ENCODE measurements at regions not wholly inside any gene's neighbourhood (a gene's known extent, or its start where the extent isn't known, plus 50 kb on each side); places are given as distances from the start of the nearest gene placed in this dataset.
"Not testable (repeated sequence)": the region's sequence is repeated elsewhere in the genome, so short reads cannot be mapped to it uniquely, and the experiment has no call there.

- DNase-seq (ENCODE audit: low read depth), result no peak
Observed at GRCh38 chr12:75674393-75674792, 163.0 kb upstream of the KRR1 start.

GRCh38 chr12:75672200-75672599 lies 160.8 kb upstream of the KRR1 start:
- no peak for DNase-seq (ENCODE audit: low read depth)

GRCh38 chr12:75670216-75670615 lies 158.8 kb upstream of the KRR1 start:
- DNase-seq (ENCODE audit: low read depth), result no peak

- DNase-seq (ENCODE audit: low read depth), result peak; percentile 57
Observed at GRCh38 chr12:75666939-75667334, 155.5 kb upstream of the KRR1 start.

GRCh38 chr12:75666126-75666938 lies 154.9 kb upstream of the KRR1 start:
- DNase-seq (ENCODE audit: low read depth), result peak; percentile 59

GRCh38 chr12:75665216-75665615 lies 153.8 kb upstream of the KRR1 start:
- peak; percentile 58 for DNase-seq (ENCODE audit: low read depth)

- DNase-seq (ENCODE audit: low read depth), result no peak
Observed at GRCh38 chr12:75662511-75663159, 151.2 kb upstream of the KRR1 start.

- DNase-seq (ENCODE audit: low read depth), result no peak
Observed at GRCh38 chr12:75661908-75662307, 150.5 kb upstream of the KRR1 start.

- DNase-seq (ENCODE audit: low read depth), result peak; percentile 88
Observed at GRCh38 chr12:75660805-75661404, 149.5 kb upstream of the KRR1 start.

- peak; percentile 71 for DNase-seq (ENCODE audit: low read depth)
Observed at GRCh38 chr12:75660107-75660530, 148.7 kb upstream of the KRR1 start.

- DNase-seq (ENCODE audit: low read depth), result peak; percentile 72
Observed at GRCh38 chr12:75658901-75659823, 147.8 kb upstream of the KRR1 start.

- no peak for DNase-seq (ENCODE audit: low read depth)
Observed at GRCh38 chr12:75658286-75658685, 146.9 kb upstream of the KRR1 start.

- DNase-seq (ENCODE audit: low read depth), result no peak
Observed at GRCh38 chr12:75657831-75658230, 146.4 kb upstream of the KRR1 start.

- not testable (repeated sequence) for DNase-seq (ENCODE audit: low read depth)
Observed at GRCh38 chr12:75657354-75657753, 145.9 kb upstream of the KRR1 start.

- peak; percentile 90 for DNase-seq (ENCODE audit: low read depth)
Observed at GRCh38 chr12:75656648-75657047, 145.2 kb upstream of the KRR1 start.

- no peak for DNase-seq (ENCODE audit: low read depth)
Observed at GRCh38 chr12:75656210-75656609, 144.8 kb upstream of the KRR1 start.

GRCh38 chr12:75655315-75655806 lies 144.0 kb upstream of the KRR1 start:
- no peak for DNase-seq (ENCODE audit: low read depth)

- DNase-seq (ENCODE audit: low read depth), result no peak
Observed at GRCh38 chr12:75651342-75651695, 139.9 kb upstream of the KRR1 start.

GRCh38 chr12:75650595-75651341 lies 139.4 kb upstream of the KRR1 start:
- no peak for DNase-seq (ENCODE audit: low read depth)

- no peak for DNase-seq (ENCODE audit: low read depth)
Observed at GRCh38 chr12:75650100-75650499, 138.7 kb upstream of the KRR1 start.

GRCh38 chr12:75648856-75649255 lies 137.4 kb upstream of the KRR1 start:
- DNase-seq (ENCODE audit: low read depth), result no peak

Data from Daoy (cell line).